Hepatocyte (in vitro differentiated cells): ENCODE measurements at regions not wholly inside any gene's neighbourhood (a gene's known extent, or its start where the extent isn't known, plus 50 kb on each side); places are given as distances from the start of the nearest gene placed in this dataset.

Experiments
- CTCF ChIP-seq: fragments of 200-600 bp; sonication (generic); IDR thresholded peaks from 2 replicates; pipeline ENCODE4 v1.5.1; 2016; ENCODE audit warnings: antibody characterized with exemption, mild to moderate bottlenecking; ENCODE audit not compliant: poor library complexity
- EZH2 ChIP-seq: fragments of 200-600 bp; sonication (generic); IDR thresholded peaks from 2 replicates; pipeline ENCODE4 v1.6.1; 2016; ENCODE audit warnings: antibody characterized with exemption, mild to moderate bottlenecking, borderline replicate concordance
- EZH2phosphoT487 ChIP-seq: fragments of 200-600 bp; sonication (generic); IDR thresholded peaks from one replicate; pipeline ENCODE4 v1.6.1; 2018; ENCODE audit warnings: antibody characterized with exemption, mild to moderate bottlenecking, low read depth, moderate library complexity; ENCODE audit not compliant: unreplicated experiment, severe bottlenecking

- TF ChIP-seq CTCF (no peak), EZH2phosphoT487 (no peak), EZH2 (no peak)
These were observed 824.9 kb downstream of the DCDC2C start for GRCh38 chr2:4528246-4528645.
